Cardiac muscle cell (in vitro differentiated cells and primary cell): ENCODE measurements at regions not wholly inside any gene's neighbourhood (a gene's known extent, or its start where the extent isn't known, plus 50 kb on each side); places are given as distances from the start of the nearest gene placed in this dataset.

Experiments
- DNase-seq, 2 donors: peaks; one replicate each; pipeline versions ENCODE4 v3.0.0 to v3.0.0-alpha.2; 2010 to 2017; ENCODE audit warnings: low read depth in 1 of 2, low spot score in 1 of 2
- H3K27ac ChIP-seq: fragments of 200-600 bp; sonication (generic); 2 replicates; pipeline ENCODE4 v1.5.1; 2016
- H3K27me3 ChIP-seq: fragments of 200-600 bp; sonication (generic); 2 replicates; pipeline ENCODE4 v1.6.0; 2016; ENCODE audit warnings: control low read depth
- H3K36me3 ChIP-seq: fragments of 200-600 bp; sonication (generic); 2 replicates; pipeline ENCODE4 v1.5.1; 2016; ENCODE audit warnings: control low read depth
- H3K4me1 ChIP-seq: fragments of 200-600 bp; sonication (generic); 2 replicates; pipeline ENCODE4 v1.8.1; 2017; ENCODE audit warnings: low read depth, mild to moderate bottlenecking, mixed run types
- H3K4me3 ChIP-seq: fragments of 200-600 bp; sonication (generic); 2 replicates; pipeline ENCODE4 v1.5.1; 2016; ENCODE audit warnings: mild to moderate bottlenecking
- H3K9me3 ChIP-seq: fragments of 200-600 bp; sonication (generic); 2 replicates; pipeline ENCODE4 v1.5.1; 2017; ENCODE audit warnings: low read depth, mild to moderate bottlenecking, control low read depth
- TF ChIP-seq, protein P1 (sequence below): IDR thresholded peaks from 2 replicates; pipeline ENCODE4 v1.5.1; 2012; ENCODE audit warnings: low read depth, mild to moderate bottlenecking, low read length

DNA sequence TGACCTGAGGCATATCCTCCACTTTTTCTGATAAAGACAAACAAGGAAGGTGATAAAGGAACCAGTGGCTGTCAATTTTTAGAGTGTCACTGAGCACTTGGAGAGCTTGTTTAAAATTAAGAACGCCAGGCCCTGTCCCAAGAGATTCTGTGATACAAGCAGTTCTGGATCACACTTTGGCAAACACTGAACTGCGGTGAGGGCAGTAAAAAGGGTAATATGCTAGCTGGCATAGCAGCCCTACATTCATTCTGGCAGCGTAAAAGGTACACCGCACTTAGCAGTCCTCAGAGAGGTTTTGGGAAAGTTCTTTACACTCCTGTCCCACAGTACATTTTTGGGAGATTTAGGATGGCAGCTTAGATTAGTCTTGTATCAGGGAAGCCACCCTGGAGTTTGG, 101.3 kb upstream of the CCDC150 start:
- DNase-seq: peak in 1 of 2 donors; percentile 20
- no peaks in the 10 kb centered on the region for H3K27me3 ChIP-seq
- TF ChIP-seq, protein P1, sequence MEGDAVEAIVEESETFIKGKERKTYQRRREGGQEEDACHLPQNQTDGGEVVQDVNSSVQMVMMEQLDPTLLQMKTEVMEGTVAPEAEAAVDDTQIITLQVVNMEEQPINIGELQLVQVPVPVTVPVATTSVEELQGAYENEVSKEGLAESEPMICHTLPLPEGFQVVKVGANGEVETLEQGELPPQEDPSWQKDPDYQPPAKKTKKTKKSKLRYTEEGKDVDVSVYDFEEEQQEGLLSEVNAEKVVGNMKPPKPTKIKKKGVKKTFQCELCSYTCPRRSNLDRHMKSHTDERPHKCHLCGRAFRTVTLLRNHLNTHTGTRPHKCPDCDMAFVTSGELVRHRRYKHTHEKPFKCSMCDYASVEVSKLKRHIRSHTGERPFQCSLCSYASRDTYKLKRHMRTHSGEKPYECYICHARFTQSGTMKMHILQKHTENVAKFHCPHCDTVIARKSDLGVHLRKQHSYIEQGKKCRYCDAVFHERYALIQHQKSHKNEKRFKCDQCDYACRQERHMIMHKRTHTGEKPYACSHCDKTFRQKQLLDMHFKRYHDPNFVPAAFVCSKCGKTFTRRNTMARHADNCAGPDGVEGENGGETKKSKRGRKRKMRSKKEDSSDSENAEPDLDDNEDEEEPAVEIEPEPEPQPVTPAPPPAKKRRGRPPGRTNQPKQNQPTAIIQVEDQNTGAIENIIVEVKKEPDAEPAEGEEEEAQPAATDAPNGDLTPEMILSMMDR: no peak
- H3K36me3 ChIP-seq: no peaks in the 10 kb centered on the region
- H3K4me1 ChIP-seq: peaks cover 16% of the 10 kb centered on the region
- H3K9me3 ChIP-seq: no peaks in the 10 kb centered on the region
- no peak overlapping the region for H3K4me3 ChIP-seq
- H3K27ac ChIP-seq: peak overlapping the region; percentile 68

DNA sequence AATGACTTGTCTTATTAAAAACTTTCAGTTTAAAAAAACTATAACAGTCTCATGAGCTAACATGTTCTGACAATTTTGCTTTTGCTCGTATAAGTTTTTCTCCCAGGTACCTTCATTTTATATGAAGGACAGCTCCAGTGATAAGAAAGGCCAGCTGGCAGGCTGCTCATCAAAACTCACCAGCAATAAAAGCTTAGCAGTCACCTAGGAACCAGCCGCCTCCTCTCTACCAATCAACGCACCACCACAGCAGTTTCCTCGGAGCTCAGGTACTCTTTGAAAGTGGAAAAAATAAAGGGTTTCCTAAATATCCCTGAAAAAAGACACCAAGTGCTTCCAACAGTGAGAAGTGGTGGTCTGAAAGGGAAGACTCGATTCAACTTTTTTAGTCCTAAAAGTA, 100.9 kb upstream of the CCDC150 start:
- no peak overlapping the region for H3K27ac ChIP-seq
- TF ChIP-seq, protein P1: no peak
- no peak overlapping the region for H3K4me3 ChIP-seq
- no peaks in the 10 kb centered on the region for H3K27me3 ChIP-seq
- no peak for DNase-seq
- H3K9me3 ChIP-seq: no peaks in the 10 kb centered on the region
- H3K4me1 ChIP-seq: peaks cover 16% of the 10 kb centered on the region
- no peaks in the 10 kb centered on the region for H3K36me3 ChIP-seq

DNA sequence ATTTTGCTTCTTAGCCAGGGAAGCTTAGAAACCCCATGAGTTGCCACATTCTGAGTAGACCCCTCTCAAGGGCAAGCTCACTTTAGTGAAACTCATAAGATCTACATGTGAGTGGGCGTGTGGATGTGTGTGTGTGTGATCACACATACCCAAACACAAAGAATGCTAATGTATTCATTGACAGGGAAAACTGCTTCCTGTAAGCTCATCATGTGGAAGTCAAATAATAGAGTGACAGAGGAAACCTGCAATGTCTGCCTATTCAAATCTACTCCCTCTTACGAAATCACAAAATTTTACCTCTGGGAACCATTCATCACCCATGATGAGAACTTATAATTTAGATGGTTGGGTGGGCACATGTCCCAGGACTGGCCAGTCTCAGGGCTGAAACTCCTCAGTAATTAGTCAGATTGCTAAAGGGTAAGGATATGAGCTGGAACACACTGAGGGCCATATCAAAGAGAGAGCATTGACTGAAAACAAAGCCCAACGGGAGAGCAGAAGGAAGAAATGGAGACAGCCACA, 94.5 kb upstream of the CCDC150 start:
- DNase-seq: no peak
- H3K36me3 ChIP-seq: no peaks in the 10 kb centered on the region
- no peaks in the 10 kb centered on the region for H3K4me1 ChIP-seq
- no peaks in the 10 kb centered on the region for H3K27me3 ChIP-seq
- no peak overlapping the region for H3K4me3 ChIP-seq
- H3K27ac ChIP-seq: no peak overlapping the region
- H3K9me3 ChIP-seq: no peaks in the 10 kb centered on the region
- TF ChIP-seq, protein P1: no peak

DNA sequence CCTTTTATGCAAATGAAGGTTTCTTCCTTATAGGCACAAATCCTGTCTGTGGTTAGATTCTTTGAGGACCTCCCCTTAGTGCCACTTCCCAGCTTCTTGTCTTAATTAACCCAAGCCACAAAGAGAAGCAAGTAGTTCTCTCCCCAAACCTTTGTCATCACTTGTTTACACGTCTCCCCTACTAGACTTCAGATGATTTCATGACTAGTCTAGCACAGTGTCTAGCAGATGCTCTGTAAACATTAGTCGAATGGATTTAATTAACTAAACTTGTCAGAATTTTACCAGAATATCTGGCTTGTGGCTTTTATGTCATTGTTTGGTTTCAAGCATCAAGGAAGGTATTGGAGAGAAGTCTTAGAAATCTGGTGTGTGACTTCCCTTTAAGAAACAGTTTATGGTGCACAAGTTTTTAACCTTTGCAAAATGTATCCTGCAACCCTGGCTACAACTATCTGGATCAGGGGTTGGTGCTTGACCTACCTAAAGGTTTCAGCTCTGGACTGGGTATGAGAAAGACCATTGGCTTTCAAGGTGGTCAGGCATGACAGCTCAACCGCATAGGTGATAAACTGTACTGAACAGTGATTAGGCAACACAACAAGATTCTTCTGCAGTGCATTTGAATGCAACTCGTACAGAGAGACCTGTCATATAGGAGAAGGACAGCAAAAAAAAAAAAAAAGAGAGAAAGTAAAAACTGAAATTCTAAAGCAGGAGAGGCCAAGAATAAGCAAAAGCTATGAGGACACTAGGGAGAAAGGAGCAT, 93.2 kb upstream of the CCDC150 start:
- TF ChIP-seq, protein P1: no peak

DNA sequence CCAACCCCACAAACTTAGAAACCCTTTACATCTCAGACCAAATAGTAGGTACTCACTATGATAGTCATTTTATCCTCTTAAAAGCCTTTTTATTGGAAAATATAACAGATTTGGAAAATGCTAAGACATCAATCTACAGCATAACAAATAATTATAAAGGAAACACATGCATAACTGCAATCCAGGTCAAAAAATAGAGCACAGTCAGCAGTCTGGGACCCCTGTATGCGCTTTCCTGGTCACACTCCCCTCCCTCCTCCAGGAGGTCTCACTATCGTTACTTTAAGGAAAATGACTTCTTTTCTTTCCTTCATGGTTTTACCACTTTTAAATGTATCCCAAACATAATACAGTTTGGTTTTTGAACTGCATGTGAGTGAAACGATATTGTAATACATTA, 90.5 kb upstream of the CCDC150 start:
- H3K4me1 ChIP-seq: peaks cover 6% of the 10 kb centered on the region
- TF ChIP-seq, protein P1: no peak
- DNase-seq: no peak
- no peaks in the 10 kb centered on the region for H3K9me3 ChIP-seq
- H3K27ac ChIP-seq: no peak overlapping the region
- no peaks in the 10 kb centered on the region for H3K27me3 ChIP-seq
- no peak overlapping the region for H3K4me3 ChIP-seq
- H3K36me3 ChIP-seq: no peaks in the 10 kb centered on the region

More for the DNA sequence above, 93.2 kb upstream of the CCDC150 start:
- no peak for DNase-seq
- no peaks in the 10 kb centered on the region for H3K9me3 ChIP-seq
- H3K36me3 ChIP-seq: no peaks in the 10 kb centered on the region
- no peak overlapping the region for H3K4me3 ChIP-seq
- H3K27me3 ChIP-seq: no peaks in the 10 kb centered on the region
- peaks cover under 1% of the 10 kb centered on the region for H3K4me1 ChIP-seq
- H3K27ac ChIP-seq: no peak overlapping the region
